Lower lobe of right lung (tissue), 2 donors: ENCODE measurements at regions not wholly inside any gene's neighbourhood (a gene's known extent, or its start where the extent isn't known, plus 50 kb on each side); places are given as distances from the start of the nearest gene placed in this dataset.
"Not testable (repeated sequence)": the region's sequence is repeated elsewhere in the genome, so short reads cannot be mapped to it uniquely, and the experiment has no call there.

Source experiments
- ATAC-seq, 2 donors: fragments of 200-7000 bp; cut with Tn5 transposase; one replicate each; pipeline ENCODE4 v1.9.1; 2020 to 2022; ENCODE audit warnings: mild to moderate bottlenecking in 2 of 2, moderate library complexity in 2 of 2
- DNase-seq: peaks from one replicate; pipeline ENCODE4 v3.0.0-alpha.2; 2020
- H3K27ac ChIP-seq: fragments of 200-600 bp; one replicate; pipeline ENCODE4 v1.8.0; 2022
- H3K27me3 ChIP-seq: fragments of 200-600 bp; one replicate; pipeline ENCODE4 v1.8.0; 2022; ENCODE audit warnings: low read depth
- H3K36me3 ChIP-seq: fragments of 200-600 bp; one replicate; pipeline ENCODE4 v1.8.0; 2022; ENCODE audit warnings: mild to moderate bottlenecking
- H3K4me1 ChIP-seq: fragments of 200-600 bp; one replicate; pipeline ENCODE4 v1.8.0; 2022
- H3K4me3 ChIP-seq: fragments of 200-600 bp; one replicate; pipeline ENCODE4 v1.8.0; 2022; ENCODE audit warnings: mild to moderate bottlenecking
- H3K9me3 ChIP-seq: fragments of 200-600 bp; one replicate; pipeline ENCODE4 v1.8.0; 2022
- intact Hi-C: fragments of 100-400 bp; cut with DNase I; formaldehyde crosslinking; loops from one replicate; pipeline ENCODE4 v1.11.0; 2022
- donor health status: DM: no; HTN: yes; CAD: no; lungs with severe emphysema.

DNA sequence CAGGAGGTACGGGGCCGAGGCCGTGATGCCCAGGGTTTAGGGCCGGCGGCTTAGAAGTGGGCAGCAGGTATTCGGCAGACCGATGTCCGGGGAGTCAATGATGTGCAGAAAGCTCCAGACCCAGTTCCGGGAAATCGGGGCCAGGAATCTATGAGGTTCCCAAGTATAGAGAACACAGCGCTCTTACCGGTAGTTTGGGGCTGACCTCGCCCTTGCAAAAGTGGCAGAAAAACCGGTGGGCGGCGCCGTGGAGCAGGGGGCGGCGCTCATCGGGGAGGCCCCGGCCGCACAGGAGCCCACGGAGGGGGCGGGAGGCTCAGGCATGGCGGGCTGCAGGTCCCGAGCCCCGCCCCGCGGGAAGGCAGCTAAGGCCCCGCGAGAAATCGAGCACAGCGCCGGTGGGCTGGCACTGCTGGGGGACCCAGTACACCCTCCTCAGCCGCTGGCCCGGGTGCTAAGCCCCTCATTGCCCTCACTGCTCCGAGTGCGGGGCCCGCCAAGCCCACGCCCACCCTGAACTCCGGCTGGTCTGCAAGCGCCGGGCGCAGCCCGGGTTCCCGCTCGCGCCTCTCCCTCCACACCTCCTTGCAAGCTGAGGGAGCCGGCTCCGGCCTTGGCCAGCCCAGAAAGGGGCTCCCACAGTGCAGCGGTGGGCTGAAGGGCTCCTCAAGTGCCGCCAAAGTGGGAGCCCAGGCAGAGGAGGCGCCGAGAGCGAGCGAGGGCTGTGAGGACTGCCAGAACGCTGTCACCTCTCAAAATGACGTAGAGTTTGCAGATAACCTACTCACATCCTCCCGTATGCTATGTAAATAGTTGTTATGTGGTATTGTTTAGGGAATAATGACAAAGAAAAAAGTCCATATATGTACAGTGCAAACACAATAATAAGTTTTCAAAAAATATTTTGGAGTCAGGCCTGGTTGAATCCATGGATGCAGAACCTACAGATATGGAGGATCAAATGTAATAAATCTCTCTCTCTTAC lies 80.6 kb upstream of the NBPF20 start:
- intact Hi-C loops, H3K27ac ChIP-seq: not testable (repeated sequence)
- ATAC-seq = peak; percentile 67 to 70

DNA sequence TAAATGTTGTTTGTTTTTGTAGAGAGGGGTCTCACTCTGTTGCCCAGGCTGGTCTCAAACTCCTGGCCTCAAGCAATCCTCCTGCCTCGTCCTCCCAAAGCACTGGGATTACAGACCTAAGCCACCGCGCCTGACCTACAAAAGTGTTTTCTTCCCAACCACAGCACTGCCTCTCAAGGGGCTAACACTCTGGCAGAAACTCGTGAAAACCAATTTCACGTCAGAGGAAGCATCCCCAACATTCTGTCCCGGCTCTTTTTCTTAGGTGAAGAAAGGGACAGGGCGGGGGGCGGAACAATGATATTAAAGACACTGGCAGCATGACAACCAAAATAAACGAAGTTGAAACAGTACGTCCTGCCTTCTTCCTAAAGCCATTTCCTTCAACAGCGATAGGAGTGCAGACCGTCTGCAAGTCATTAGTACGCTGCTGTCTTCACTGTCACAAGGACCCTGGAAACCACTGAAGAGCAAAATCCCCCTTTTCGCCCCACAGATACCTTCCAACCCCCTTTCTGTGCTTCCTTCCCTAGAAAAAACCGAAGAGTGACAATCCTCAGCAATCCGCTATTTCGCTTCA lies 79.5 kb upstream of the NBPF20 start:
- intact Hi-C loops, H3K9me3 ChIP-seq, H3K27me3 ChIP-seq, DNase-seq, H3K4me1 ChIP-seq, H3K36me3 ChIP-seq, H3K4me3 ChIP-seq, H3K27ac ChIP-seq: not testable (repeated sequence)
- peak; percentile 41 to 55 for ATAC-seq

More for the DNA sequence above, 80.6 kb upstream of the NBPF20 start:
- not testable (repeated sequence) for H3K4me3 ChIP-seq, DNase-seq, H3K27me3 ChIP-seq, H3K36me3 ChIP-seq, H3K4me1 ChIP-seq, H3K9me3 ChIP-seq

GRCh38 chr1:145504310-145504709 lies 78.9 kb upstream of the NBPF20 start:
- H3K27me3 ChIP-seq, H3K9me3 ChIP-seq, intact Hi-C loops, H3K4me1 ChIP-seq, ATAC-seq, H3K27ac ChIP-seq, H3K4me3 ChIP-seq, DNase-seq, H3K36me3 ChIP-seq: not testable (repeated sequence)

GRCh38 chr1:145500251-145500650 lies 74.8 kb upstream of the NBPF20 start:
- ATAC-seq, H3K4me3 ChIP-seq, H3K4me1 ChIP-seq, H3K36me3 ChIP-seq, H3K27ac ChIP-seq, H3K27me3 ChIP-seq, DNase-seq, H3K9me3 ChIP-seq, intact Hi-C loops: not testable (repeated sequence)

DNA sequence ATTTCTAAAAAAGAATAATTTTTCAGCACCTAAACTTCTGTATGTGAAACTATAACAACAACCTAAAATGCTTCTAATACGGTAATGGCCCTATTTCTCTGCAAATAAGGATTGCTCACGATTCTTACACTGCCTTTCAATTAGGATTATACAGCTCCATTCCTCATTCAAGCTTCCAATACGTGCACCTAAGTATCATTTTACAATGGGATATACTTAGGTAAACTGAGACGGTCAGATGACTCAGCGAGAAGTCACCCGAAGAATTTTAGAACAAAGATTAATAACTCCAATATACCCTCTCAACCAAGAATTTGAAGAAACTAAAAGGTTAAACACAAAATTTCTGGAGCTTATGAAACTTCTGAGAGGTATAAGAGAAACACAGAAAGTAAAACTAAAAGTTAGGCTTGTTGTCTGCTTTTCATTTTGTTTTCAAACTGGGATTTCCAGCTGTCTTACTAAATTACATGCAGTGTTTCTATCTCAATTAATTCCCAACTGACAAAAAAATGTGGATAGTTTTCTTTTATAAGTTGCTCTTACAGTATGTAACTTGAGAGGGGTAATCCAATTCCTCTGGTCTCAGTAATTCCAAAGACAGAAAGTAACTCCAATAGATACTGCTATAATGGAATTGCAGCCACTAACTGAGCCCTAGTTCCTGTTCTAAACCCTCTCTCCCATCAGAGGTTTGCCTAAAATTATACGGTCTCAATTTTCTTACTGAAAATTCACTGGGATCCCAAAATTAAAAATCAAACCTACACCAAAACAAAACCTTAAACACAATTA lies 69.9 kb upstream of the NBPF20 start:
- H3K4me1 ChIP-seq, intact Hi-C loops, H3K36me3 ChIP-seq, DNase-seq, ATAC-seq, H3K9me3 ChIP-seq, H3K4me3 ChIP-seq, H3K27me3 ChIP-seq, H3K27ac ChIP-seq: not testable (repeated sequence)

DNA sequence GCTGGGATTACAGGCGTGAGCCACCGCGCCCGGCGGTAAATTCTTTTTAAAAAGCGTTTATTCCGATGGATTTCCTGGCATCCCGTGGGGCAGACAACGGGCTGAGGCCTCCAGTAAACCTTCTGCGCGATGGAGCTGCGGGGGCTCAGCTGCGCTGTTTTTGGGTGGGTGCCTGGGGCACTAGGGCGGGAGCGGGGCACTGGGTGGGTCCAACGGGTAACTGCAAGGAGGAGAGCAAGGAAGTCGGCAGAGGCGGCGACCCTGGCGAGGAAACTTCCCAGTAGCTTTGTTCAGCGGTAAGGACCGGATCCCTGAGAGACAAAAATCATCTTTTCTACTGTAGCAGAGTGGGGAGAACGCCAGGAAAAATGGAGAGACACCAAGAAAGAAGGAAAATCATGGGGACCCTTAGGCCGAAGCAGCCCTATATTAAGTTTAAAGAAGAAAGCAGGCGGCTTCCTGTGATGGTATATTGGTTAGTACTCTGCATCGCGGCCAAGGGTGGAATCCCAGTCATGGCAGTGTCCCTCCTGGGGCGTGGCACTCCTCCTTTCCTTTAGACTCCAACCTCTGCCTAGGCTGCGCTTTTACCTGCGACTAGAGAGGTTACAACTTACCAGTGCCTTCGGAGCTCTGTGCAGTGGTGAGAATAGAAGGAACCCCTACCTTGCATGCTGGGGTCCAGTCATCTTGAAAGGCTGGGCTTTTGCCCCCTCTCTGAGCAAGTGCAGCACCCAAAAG lies 63.0 kb upstream of the NBPF20 start:
- DNase-seq, H3K27me3 ChIP-seq, intact Hi-C loops, H3K9me3 ChIP-seq, ATAC-seq, H3K27ac ChIP-seq, H3K36me3 ChIP-seq, H3K4me1 ChIP-seq: not testable (repeated sequence)
- H3K4me3 ChIP-seq = peak overlapping the region; percentile 32

GRCh38 chr1:145487156-145487555 lies 61.8 kb upstream of the NBPF20 start:
- H3K4me1 ChIP-seq, H3K27ac ChIP-seq, H3K27me3 ChIP-seq, DNase-seq, H3K36me3 ChIP-seq, intact Hi-C loops, H3K9me3 ChIP-seq: not testable (repeated sequence)
- H3K4me3 ChIP-seq = peak overlapping the region; percentile 30
- peak; percentile 34 to 41 for ATAC-seq

DNA sequence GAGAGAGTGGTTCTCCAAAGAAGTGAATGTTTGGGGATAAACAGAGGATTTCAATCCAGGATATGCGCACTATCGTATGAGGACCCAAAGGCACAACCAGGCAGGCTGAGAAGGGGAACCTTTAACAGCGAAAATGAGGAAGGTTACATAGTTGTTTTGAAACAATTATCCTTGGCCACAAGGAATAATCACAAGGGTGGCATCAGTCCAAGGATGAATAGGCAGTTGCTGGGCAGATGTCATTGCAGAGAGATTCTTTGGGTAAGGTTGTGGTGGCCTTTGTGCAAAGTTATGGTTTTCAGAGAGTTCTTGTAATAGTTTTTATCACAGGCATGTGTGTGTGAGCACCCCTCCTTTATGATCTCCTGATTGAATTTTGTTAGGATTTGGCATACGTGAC lies 58.9 kb upstream of the NBPF20 start:
- H3K4me3 ChIP-seq, H3K36me3 ChIP-seq, intact Hi-C loops, H3K4me1 ChIP-seq, H3K9me3 ChIP-seq, DNase-seq, H3K27ac ChIP-seq, H3K27me3 ChIP-seq: not testable (repeated sequence)
- peak; percentile 71 to 74 for ATAC-seq

DNA sequence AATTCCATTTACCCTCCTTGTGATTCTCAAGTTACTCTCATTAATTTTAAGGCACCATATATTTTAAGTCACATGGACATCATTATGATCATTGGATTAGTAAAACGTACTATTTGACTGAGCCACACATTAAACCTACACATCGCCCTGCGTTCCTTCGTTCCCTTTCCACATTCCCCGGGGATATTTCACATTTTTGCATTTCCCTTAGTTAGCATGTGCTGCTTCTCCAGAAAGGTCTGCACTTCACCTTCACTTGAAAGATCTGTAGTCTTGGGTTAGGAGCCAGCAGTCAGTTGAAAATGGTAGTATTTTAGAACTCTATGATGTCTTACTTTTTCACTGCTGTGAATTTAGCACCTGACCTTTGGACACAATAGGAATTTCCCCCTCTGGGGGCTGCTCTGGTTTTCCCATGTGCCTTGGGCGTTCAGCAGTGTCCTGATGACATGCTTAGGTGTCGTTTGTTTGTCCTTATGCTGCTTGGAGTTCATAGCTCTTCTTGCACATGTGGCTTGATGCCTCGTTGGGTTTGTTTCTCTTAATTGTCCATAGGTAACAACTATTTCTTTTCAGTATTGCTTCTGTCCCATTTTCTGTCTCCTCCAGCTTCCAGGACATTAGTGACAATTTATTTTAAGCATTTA lies 56.9 kb upstream of the NBPF20 start:
- H3K27me3 ChIP-seq, DNase-seq, ATAC-seq, H3K9me3 ChIP-seq, H3K4me3 ChIP-seq, H3K27ac ChIP-seq, H3K36me3 ChIP-seq, H3K4me1 ChIP-seq, intact Hi-C loops: not testable (repeated sequence)

GRCh38 chr1:145475962-145476361 lies 50.6 kb upstream of the NBPF20 start:
- intact Hi-C loops, ATAC-seq: not testable (repeated sequence)
- peak overlapping the region; percentile 19 for H3K4me3 ChIP-seq

GRCh38 chr1:145475369-145475915 lies 50.0 kb upstream of the NBPF20 start:
- intact Hi-C loops, DNase-seq, H3K9me3 ChIP-seq, H3K27ac ChIP-seq, H3K36me3 ChIP-seq, H3K4me1 ChIP-seq: not testable (repeated sequence)
- peaks cover 12% of the 10 kb centered on the region for H3K27me3 ChIP-seq
- H3K4me3 ChIP-seq = peak overlapping the region; percentile 19
- ATAC-seq = peak in 1 of 2 donors; percentile 45

More at GRCh38 chr1:145475962-145476361, 50.6 kb upstream of the NBPF20 start:
- DNase-seq, H3K27ac ChIP-seq, H3K4me1 ChIP-seq, H3K36me3 ChIP-seq, H3K9me3 ChIP-seq: not testable (repeated sequence)
- peaks cover 12% of the 10 kb centered on the region for H3K27me3 ChIP-seq
